Ascending aorta (tissue), 2 donors: ENCODE measurements at regions not wholly inside any gene's neighbourhood (a gene's known extent, or its start where the extent isn't known, plus 50 kb on each side); places are given as distances from the start of the nearest gene placed in this dataset.
A peak's percentile ranks its signal among the peaks of the same experiment; 100 is the strongest.

Experiments used
- DNase-seq, 2 donors: peaks; one replicate each; pipeline ENCODE4 v3.0.0-alpha.2; 2019; ENCODE audit warnings: low spot score in 2 of 2
- H3K27ac ChIP-seq, 2 donors: fragments of 200-600 bp; sonication (generic); one replicate each; pipeline ENCODE4 v1.5.1; 2016 to 2017; ENCODE audit warnings: mild to moderate bottlenecking in 1 of 2
- H3K27me3 ChIP-seq: fragments of 200-600 bp; sonication (generic); one replicate; pipeline ENCODE4 v1.5.1; 2017
- H3K36me3 ChIP-seq, 2 donors: fragments of 200-600 bp; sonication (generic); one replicate each; pipeline ENCODE4 v1.5.1; 2016
- H3K4me1 ChIP-seq, 2 donors: fragments of 200-600 bp; sonication (generic); one replicate each; pipeline ENCODE4 v1.5.1; 2016 to 2017; ENCODE audit warnings: mild to moderate bottlenecking in 1 of 2
- H3K4me3 ChIP-seq, 2 donors: fragments of 200-600 bp; sonication (generic); one replicate each; pipeline ENCODE4 v1.5.1; 2016 to 2017; ENCODE audit warnings: mild to moderate bottlenecking in 1 of 2
- H3K9me3 ChIP-seq, 2 donors: fragments of 200-600 bp; sonication (generic); one replicate each; pipeline ENCODE4 v1.5.1; 2016
- CTCF ChIP-seq, 3 experiments: fragments of 200-600 bp in 2 of 3; fragments of 450-650 bp in 1 of 3; sonication (generic) in 2 of 3; IDR thresholded peaks; one replicate each; pipeline ENCODE4 v1.5.1; 2016 to 2019; ENCODE audit warnings: antibody characterized with exemption in 3 of 3, mild to moderate bottlenecking in 1 of 3, moderate library complexity in 1 of 3
- intact Hi-C: fragments of 100-400 bp; cut with DNase I; formaldehyde crosslinking; loops from one replicate; pipeline ENCODE4 v1.15.1; 2023

GRCh38 chr15:94749811-94750617 lies 518.7 kb downstream of the MCTP2 start:
- intact Hi-C loops: no loop called here

GRCh38 chr15:94760348-94760747 lies 529.0 kb downstream of the MCTP2 start:
- Histone ChIP-seq H3K4me1 (no peaks in the 10 kb centered on the region), H3K36me3 (no peaks in the 10 kb centered on the region), H3K27ac (no peak overlapping the region), H3K27me3 (no peaks in the 10 kb centered on the region), H3K4me3 (no peak overlapping the region), H3K9me3 (no peaks in the 10 kb centered on the region)
- intact Hi-C loops: no loop called here
- no peak for TF ChIP-seq CTCF (IDR thresholded peaks at IDR 0.05)
- DNase-seq: no peak

More at GRCh38 chr15:94749811-94750617, 518.7 kb downstream of the MCTP2 start:
- no peak for TF ChIP-seq CTCF (IDR thresholded peaks at IDR 0.05)
- H3K27ac ChIP-seq: no peak overlapping the region
- no peak for DNase-seq
- no peaks in the 10 kb centered on the region for H3K4me1 ChIP-seq
- H3K9me3 ChIP-seq: no peaks in the 10 kb centered on the region
- no peaks in the 10 kb centered on the region for H3K36me3 ChIP-seq
- no peak overlapping the region for H3K4me3 ChIP-seq
- no peaks in the 10 kb centered on the region for H3K27me3 ChIP-seq

GRCh38 chr15:94761574-94761973 lies 530.2 kb downstream of the MCTP2 start:
- intact Hi-C loops: no loop called here
- no peak for DNase-seq
- no peak for TF ChIP-seq CTCF (IDR thresholded peaks at IDR 0.05)
- H3K4me1 ChIP-seq: no peaks in the 10 kb centered on the region
- no peaks in the 10 kb centered on the region for H3K9me3 ChIP-seq
- no peak overlapping the region for H3K27ac ChIP-seq
- H3K27me3 ChIP-seq: no peaks in the 10 kb centered on the region
- H3K4me3 ChIP-seq: no peak overlapping the region
- H3K36me3 ChIP-seq: no peaks in the 10 kb centered on the region

- no peaks in the 10 kb centered on the region for H3K9me3 ChIP-seq
- H3K4me3 ChIP-seq: no peak overlapping the region
- H3K4me1 ChIP-seq: no peaks in the 10 kb centered on the region
- no peak for TF ChIP-seq CTCF (IDR thresholded peaks at IDR 0.05)
- intact Hi-C loops: loop anchor here (5.0 kb wide), 1 partner anchor 73 kb away; no protein-coding TSS in a partner anchor
- no peaks in the 10 kb centered on the region for H3K27me3 ChIP-seq
- no peak for DNase-seq
- peak overlapping the region in 1 of 2 donors; percentile 8 for H3K27ac ChIP-seq
- no peaks in the 10 kb centered on the region for H3K36me3 ChIP-seq
Measured at GRCh38 chr15:94769089-94769488, 537.7 kb downstream of the MCTP2 start.

GRCh38 chr15:94770199-94770598 lies 538.8 kb downstream of the MCTP2 start:
- Histone ChIP-seq H3K4me3 (no peak overlapping the region), H3K36me3 (no peaks in the 10 kb centered on the region), H3K27ac (no peak overlapping the region), H3K27me3 (no peaks in the 10 kb centered on the region), H3K9me3 (no peaks in the 10 kb centered on the region), H3K4me1 (no peaks in the 10 kb centered on the region)
- intact Hi-C loops: no loop called here
- no peak for DNase-seq
- TF ChIP-seq CTCF (IDR thresholded peaks at IDR 0.05): no peak
